ENCODE measurements at regions not wholly inside any gene's neighbourhood (a gene's known extent, or its start where the extent isn't known, plus 50 kb on each side); places are given as distances from the start of the nearest gene placed in this dataset.

GRCh38 chr6:94751641-94752329, 825.5 kb upstream of the MANEA start:
- no peak for TF ChIP-seq ZFP30 (CRISPR knock-in tag; IDR thresholded peaks at IDR 0.05)
- TF ChIP-seq GLIS3 (CRISPR knock-in tag; IDR thresholded peaks at IDR 0.05): no peak
- TF ChIP-seq SNAI2 (CRISPR knock-in tag; IDR thresholded peaks at IDR 0.05): no peak
- TF ChIP-seq ARNTL (CRISPR knock-in tag; IDR thresholded peaks at IDR 0.05; ENCODE audit: borderline replicate concordance, low read depth): no peak
- no peak for TF ChIP-seq ZC3H10 (CRISPR knock-in tag; IDR thresholded peaks at IDR 0.05)
- no peak for TF ChIP-seq BACH2 (CRISPR knock-in tag; IDR thresholded peaks at IDR 0.05; ENCODE audit: borderline replicate concordance)
- no peak for TF ChIP-seq CREB5 (CRISPR knock-in tag; IDR thresholded peaks at IDR 0.05; ENCODE audit: low read depth)
- no peak for TF ChIP-seq ZNF70 (CRISPR knock-in tag; IDR thresholded peaks at IDR 0.05)
- TF ChIP-seq ESRRG (CRISPR knock-in tag; IDR thresholded peaks at IDR 0.05): no peak
- TF ChIP-seq ZFP3 (CRISPR knock-in tag; IDR thresholded peaks at IDR 0.05): no peak
- ATAC-seq: no peak

- ATAC-seq: no peak
- TF ChIP-seq, protein P1, sequence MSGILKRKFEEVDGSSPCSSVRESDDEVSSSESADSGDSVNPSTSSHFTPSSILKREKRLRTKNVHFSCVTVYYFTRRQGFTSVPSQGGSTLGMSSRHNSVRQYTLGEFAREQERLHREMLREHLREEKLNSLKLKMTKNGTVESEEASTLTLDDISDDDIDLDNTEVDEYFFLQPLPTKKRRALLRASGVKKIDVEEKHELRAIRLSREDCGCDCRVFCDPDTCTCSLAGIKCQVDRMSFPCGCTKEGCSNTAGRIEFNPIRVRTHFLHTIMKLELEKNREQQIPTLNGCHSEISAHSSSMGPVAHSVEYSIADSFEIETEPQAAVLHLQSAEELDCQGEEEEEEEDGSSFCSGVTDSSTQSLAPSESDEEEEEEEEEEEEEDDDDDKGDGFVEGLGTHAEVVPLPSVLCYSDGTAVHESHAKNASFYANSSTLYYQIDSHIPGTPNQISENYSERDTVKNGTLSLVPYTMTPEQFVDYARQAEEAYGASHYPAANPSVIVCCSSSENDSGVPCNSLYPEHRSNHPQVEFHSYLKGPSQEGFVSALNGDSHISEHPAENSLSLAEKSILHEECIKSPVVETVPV (CRISPR knock-in tag; IDR thresholded peaks at IDR 0.05): no peak
- TF ChIP-seq ESRRG (CRISPR knock-in tag; IDR thresholded peaks at IDR 0.05) (no peak), CREB5 (CRISPR knock-in tag; IDR thresholded peaks at IDR 0.05; ENCODE audit: low read depth) (no peak), ZNF8 (CRISPR knock-in tag; IDR thresholded peaks at IDR 0.05) (no peak), ISL1 (CRISPR knock-in tag; IDR thresholded peaks at IDR 0.05) (no peak), SNAI2 (CRISPR knock-in tag; IDR thresholded peaks at IDR 0.05) (no peak), TCF4 (CRISPR knock-in tag; IDR thresholded peaks at IDR 0.05; ENCODE audit: borderline replicate concordance) (no peak)
Measured at GRCh38 chr6:94736236-94736635, 841.1 kb upstream of the MANEA start.

GRCh38 chr6:94735270-94735669, 842.1 kb upstream of the MANEA start:
- no peak for ATAC-seq
- TF ChIP-seq POU6F1 (CRISPR knock-in tag; IDR thresholded peaks at IDR 0.05; ENCODE audit: borderline replicate concordance, low read depth) (no peak), OSR1 (CRISPR knock-in tag; IDR thresholded peaks at IDR 0.05) (no peak), GLIS3 (CRISPR knock-in tag; IDR thresholded peaks at IDR 0.05) (no peak), ZNF70 (CRISPR knock-in tag; IDR thresholded peaks at IDR 0.05) (no peak), ARNTL (CRISPR knock-in tag; IDR thresholded peaks at IDR 0.05; ENCODE audit: borderline replicate concordance, low read depth) (no peak)
- TF ChIP-seq, protein P1 (CRISPR knock-in tag; IDR thresholded peaks at IDR 0.05): no peak

DNA sequence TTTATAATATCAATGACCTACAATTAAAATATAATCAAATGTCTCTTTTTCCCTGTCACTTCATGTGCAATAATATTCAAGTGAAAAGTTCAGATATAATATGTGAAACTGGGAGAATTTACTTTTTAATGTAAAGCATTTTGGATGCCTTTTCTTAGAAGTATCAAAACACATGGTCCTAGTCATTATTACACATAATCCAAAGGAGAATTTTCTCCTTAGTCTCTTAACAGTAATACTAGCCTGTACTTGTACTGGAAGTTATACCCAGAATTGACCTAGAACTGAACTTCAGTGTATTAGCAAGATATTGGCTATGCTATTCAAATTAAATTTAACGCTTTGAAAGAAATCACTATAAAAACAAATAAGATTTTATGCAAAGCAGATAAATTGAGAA, 842.6 kb upstream of the MANEA start:
- no peak for ATAC-seq
- TF ChIP-seq ISL1 (CRISPR knock-in tag; IDR thresholded peaks at IDR 0.05) (no peak), RARB (CRISPR knock-in tag; IDR thresholded peaks at IDR 0.05) (no peak), ESRRG (CRISPR knock-in tag; IDR thresholded peaks at IDR 0.05) (no peak), OSR1 (CRISPR knock-in tag; IDR thresholded peaks at IDR 0.05) (no peak), ZFP3 (CRISPR knock-in tag; IDR thresholded peaks at IDR 0.05) (no peak), ZNF565 (CRISPR knock-in tag; conservative IDR thresholded peaks at IDR 0.05; ENCODE audit: low read depth) (no peak), TCF4 (CRISPR knock-in tag; IDR thresholded peaks at IDR 0.05; ENCODE audit: borderline replicate concordance) (no peak), TSHZ2 (CRISPR knock-in tag; IDR thresholded peaks at IDR 0.05) (no peak), PPARA (CRISPR knock-in tag; IDR thresholded peaks at IDR 0.05; ENCODE audit: borderline replicate concordance) (no peak), BACH2 (CRISPR knock-in tag; IDR thresholded peaks at IDR 0.05; ENCODE audit: borderline replicate concordance) (no peak), CREB5 (CRISPR knock-in tag; IDR thresholded peaks at IDR 0.05; ENCODE audit: low read depth) (no peak), ZC3H10 (CRISPR knock-in tag; IDR thresholded peaks at IDR 0.05) (no peak), ZFP30 (CRISPR knock-in tag; IDR thresholded peaks at IDR 0.05) (no peak), SNAI2 (CRISPR knock-in tag; IDR thresholded peaks at IDR 0.05) (no peak), CSDC2 (CRISPR knock-in tag; IDR thresholded peaks at IDR 0.05) (no peak)
- TF ChIP-seq, protein P1 (CRISPR knock-in tag; IDR thresholded peaks at IDR 0.05): no peak

Measured in SK-N-SH treated with all-trans-retinoic acid at 6 μM for 48 hours (cell line).